ENCODE measurements at regions not wholly inside any gene's neighbourhood (a gene's known extent, or its start where the extent isn't known, plus 50 kb on each side); places are given as distances from the start of the nearest gene placed in this dataset.

DNA sequence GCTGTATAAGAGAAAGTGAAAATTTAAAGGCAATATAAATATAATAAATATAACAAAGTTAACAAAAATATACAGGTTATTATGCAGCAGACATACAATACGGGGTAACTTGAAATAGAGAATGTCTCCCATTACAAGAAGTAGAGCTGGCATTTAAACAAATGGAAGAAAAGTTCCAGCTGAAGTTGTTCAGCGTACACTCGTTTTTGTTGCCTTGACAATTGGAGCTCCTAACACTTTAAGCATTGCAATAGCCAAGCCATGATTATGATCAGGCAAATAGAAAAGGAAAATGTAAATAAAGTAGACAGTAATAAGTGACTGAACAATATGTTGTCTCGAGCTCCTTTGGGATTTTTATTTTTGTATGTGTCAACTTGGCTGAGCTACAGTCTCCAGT, 737.8 kb upstream of the CELF2 start:
- Mint-ChIP-seq H3K9me3 (no peaks in the 10 kb centered on the region), H3K4me3 (no peak overlapping the region), H3K4me1 (ENCODE audit: low read depth) (no peaks in the 10 kb centered on the region), H3K36me3 (ENCODE audit: low read depth) (no peaks in the 10 kb centered on the region), H3K27ac (no peak overlapping the region), H3K27me3 (peaks cover 10% of the 10 kb centered on the region)
- Histone ChIP-seq H3K27ac (ENCODE audit: low read depth in 1 of 2, low read length in 2 of 2) (no peak overlapping the region), H3K4me1 (ENCODE audit: insufficient read depth, low read length) (no peaks in the 10 kb centered on the region), H3K9me3 (ENCODE audit: control insufficient read depth in 1 of 2, insufficient read depth in 1 of 2, low read length in 2 of 2) (no peaks in the 10 kb centered on the region), H3K4me3 (ENCODE audit: low read length) (no peak overlapping the region), H3K36me3 (ENCODE audit: insufficient read depth, low read length) (no peaks in the 10 kb centered on the region), H3K27me3 (ENCODE audit: control insufficient read depth in 1 of 2, insufficient read depth in 2 of 2, low read length in 2 of 2) (no peaks in the 10 kb centered on the region)
- CTCF ChIA-PET: no interaction called here
- no peak for ATAC-seq (ENCODE audit: poor library complexity)
- TF ChIP-seq, protein P1, sequence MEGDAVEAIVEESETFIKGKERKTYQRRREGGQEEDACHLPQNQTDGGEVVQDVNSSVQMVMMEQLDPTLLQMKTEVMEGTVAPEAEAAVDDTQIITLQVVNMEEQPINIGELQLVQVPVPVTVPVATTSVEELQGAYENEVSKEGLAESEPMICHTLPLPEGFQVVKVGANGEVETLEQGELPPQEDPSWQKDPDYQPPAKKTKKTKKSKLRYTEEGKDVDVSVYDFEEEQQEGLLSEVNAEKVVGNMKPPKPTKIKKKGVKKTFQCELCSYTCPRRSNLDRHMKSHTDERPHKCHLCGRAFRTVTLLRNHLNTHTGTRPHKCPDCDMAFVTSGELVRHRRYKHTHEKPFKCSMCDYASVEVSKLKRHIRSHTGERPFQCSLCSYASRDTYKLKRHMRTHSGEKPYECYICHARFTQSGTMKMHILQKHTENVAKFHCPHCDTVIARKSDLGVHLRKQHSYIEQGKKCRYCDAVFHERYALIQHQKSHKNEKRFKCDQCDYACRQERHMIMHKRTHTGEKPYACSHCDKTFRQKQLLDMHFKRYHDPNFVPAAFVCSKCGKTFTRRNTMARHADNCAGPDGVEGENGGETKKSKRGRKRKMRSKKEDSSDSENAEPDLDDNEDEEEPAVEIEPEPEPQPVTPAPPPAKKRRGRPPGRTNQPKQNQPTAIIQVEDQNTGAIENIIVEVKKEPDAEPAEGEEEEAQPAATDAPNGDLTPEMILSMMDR (IDR thresholded peaks at IDR 0.05): no peak
- POLR2A ChIA-PET: no interaction called here
- no peak for DNase-seq
- intact Hi-C loops (cut with DNase I, micrococcal nuclease): no loop called here

DNA sequence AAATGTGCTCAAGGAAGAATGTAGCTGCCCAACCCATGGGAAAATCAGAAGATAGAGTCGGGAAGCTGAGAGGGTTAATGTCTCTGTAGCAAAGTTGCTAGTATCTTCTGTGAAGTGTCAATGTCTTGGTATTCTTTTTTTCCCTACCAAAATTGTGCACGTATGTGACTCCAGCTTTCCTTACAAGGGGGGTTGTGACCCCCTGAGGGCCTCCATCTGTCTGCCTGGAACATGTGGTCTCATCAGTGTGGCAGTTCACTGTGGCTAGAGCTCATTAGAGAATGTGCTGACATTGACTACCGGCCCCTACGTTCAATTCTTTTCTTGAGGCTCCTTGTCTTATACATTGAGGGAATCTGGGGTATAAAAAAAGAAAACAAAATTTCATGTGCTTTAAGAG, 725.2 kb upstream of the CELF2 start:
- peaks cover 9% of the 10 kb centered on the region for H3K27me3 Mint-ChIP-seq
- no peaks in the 10 kb centered on the region for H3K4me1 Mint-ChIP-seq (ENCODE audit: low read depth)
- Histone ChIP-seq H3K9me3 (ENCODE audit: control insufficient read depth in 1 of 2, insufficient read depth in 1 of 2, low read length in 2 of 2) (peaks cover 0 to 7% of the 10 kb centered on the region in 2 experiments), H3K27ac (ENCODE audit: low read depth in 1 of 2, low read length in 2 of 2) (no peak overlapping the region), H3K4me1 (ENCODE audit: insufficient read depth, low read length) (no peaks in the 10 kb centered on the region), H3K36me3 (ENCODE audit: insufficient read depth, low read length) (no peaks in the 10 kb centered on the region), H3K27me3 (ENCODE audit: control insufficient read depth in 1 of 2, insufficient read depth in 2 of 2, low read length in 2 of 2) (no peaks in the 10 kb centered on the region), H3K4me3 (ENCODE audit: low read length) (no peak overlapping the region)
- no peaks in the 10 kb centered on the region for H3K9me3 Mint-ChIP-seq
- ChIA-PET CTCF (no interaction called here), POLR2A (no interaction called here)
- H3K36me3 Mint-ChIP-seq (ENCODE audit: low read depth): no peaks in the 10 kb centered on the region
- TF ChIP-seq, protein P1 (IDR thresholded peaks at IDR 0.05): no peak
- no peak overlapping the region for H3K27ac Mint-ChIP-seq
- no peak for ATAC-seq (ENCODE audit: poor library complexity)
- no peak overlapping the region for H3K4me3 Mint-ChIP-seq
- intact Hi-C loops (cut with DNase I, micrococcal nuclease): no loop called here
- no peak for DNase-seq

DNA sequence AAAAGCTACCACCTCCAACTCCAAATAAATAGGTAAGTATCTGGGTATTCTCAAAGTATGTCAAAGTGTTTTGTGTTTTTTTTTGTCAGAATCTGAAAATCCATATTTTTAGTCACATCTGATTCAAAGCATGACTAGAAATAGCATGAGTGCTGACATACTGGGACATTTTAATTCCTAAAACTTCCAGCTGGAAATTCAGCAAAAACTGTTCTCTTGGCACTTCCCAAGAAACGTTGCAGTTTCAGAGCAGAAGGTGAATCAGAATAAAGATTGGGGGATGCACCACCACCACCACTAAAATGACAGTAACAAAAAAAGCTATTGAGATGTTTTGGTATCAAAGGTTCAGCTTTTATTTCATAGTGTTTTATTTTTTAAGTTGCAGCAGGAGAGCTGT, 724.6 kb upstream of the CELF2 start:
- Histone ChIP-seq H3K9me3 (ENCODE audit: control insufficient read depth in 1 of 2, insufficient read depth in 1 of 2, low read length in 2 of 2) (peaks cover 0 to 7% of the 10 kb centered on the region in 2 experiments), H3K4me1 (ENCODE audit: insufficient read depth, low read length) (no peaks in the 10 kb centered on the region), H3K36me3 (ENCODE audit: insufficient read depth, low read length) (no peaks in the 10 kb centered on the region), H3K27ac (ENCODE audit: low read depth in 1 of 2, low read length in 2 of 2) (no peak overlapping the region), H3K4me3 (ENCODE audit: low read length) (no peak overlapping the region), H3K27me3 (ENCODE audit: control insufficient read depth in 1 of 2, insufficient read depth in 2 of 2, low read length in 2 of 2) (no peaks in the 10 kb centered on the region)
- H3K36me3 Mint-ChIP-seq (ENCODE audit: low read depth): no peaks in the 10 kb centered on the region
- no peaks in the 10 kb centered on the region for H3K9me3 Mint-ChIP-seq
- ChIA-PET CTCF (no interaction called here), POLR2A (no interaction called here)
- intact Hi-C loops (cut with DNase I, micrococcal nuclease): no loop called here
- TF ChIP-seq, protein P1 (IDR thresholded peaks at IDR 0.05): no peak
- peaks cover 9% of the 10 kb centered on the region for H3K27me3 Mint-ChIP-seq
- H3K4me1 Mint-ChIP-seq (ENCODE audit: low read depth): no peaks in the 10 kb centered on the region
- DNase-seq (no peak), ATAC-seq (ENCODE audit: poor library complexity) (no peak)
- H3K4me3 Mint-ChIP-seq: no peak overlapping the region
- no peak overlapping the region for H3K27ac Mint-ChIP-seq

Measured in CD4-positive, alpha-beta T cell (primary cell).